Embryonic facial prominence (tissue), 1 donor: ENCODE measurements at regions not wholly inside any gene's neighbourhood (a gene's known extent, or its start where the extent isn't known, plus 50 kb on each side); places are given as distances from the start of the nearest gene placed in this dataset.
"Not testable (repeated sequence)": the region's sequence is repeated elsewhere in the genome, so short reads cannot be mapped to it uniquely, and the experiment has no call there.

Experiments
- DNase-seq: peaks from one replicate; pipeline ENCODE4 v3.0.0-alpha.2; 2016; ENCODE audit errors: extremely low spot score

DNA sequence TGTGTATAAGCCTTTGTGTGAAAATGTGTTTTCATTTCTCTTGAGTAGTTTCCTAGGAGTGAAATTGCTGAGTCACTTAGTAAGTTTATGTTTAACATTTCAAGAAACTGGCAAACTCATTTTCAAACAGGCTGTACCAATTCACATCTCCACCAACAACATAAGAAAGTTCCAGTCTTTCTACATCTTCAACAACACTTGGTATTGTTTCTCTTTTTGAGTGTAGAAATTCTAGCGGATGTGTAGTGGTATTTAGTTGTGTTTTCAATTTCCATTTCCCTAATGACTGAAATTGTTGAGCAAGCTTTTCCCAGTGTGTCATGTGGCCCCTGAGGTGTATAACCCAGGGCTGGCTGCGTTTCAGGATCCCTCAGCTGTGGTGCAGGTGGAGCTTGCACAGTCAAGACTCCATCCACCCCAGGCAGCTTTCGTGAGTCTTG lies 258.5 kb downstream of the PDCD6IP start:
- DNase-seq: no peak

DNA sequence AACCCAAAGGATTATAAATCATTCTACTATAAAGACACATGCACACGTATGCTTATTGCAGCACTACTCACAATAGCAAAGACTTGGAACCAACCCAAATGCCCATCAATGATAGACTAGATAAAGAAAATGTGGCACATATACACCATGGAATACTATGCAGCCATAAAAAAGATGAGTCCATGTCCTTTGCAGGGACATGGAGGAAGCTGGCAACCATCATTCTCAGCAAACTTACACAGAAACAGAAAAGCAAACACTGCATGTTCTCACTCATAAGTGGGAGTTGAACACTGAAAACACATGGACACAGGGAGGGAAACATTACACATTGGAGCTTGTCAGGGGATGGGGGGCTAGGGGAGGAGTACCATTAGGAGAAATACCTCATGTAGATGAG lies 262.6 kb downstream of the PDCD6IP start:
- not testable (repeated sequence) for DNase-seq

DNA sequence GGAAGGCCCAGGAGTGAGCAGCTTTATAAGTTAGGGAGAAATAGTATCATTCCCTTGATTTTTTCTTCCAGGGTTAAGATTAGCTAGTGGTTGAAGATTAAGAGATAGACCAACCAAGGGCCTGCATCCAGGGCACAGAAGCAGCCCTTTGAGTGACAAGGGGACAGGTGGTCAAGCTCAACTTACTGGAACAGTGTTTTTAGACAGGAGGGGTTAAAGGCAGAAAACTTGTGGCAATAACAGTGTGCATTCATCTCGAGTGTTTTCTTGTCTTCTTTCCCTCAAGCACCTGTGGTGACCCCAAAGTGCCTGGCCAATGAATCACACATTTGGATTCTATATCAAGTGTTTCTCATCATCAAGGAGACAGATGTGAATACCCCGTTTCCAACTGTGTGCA lies 267.5 kb downstream of the PDCD6IP start:
- DNase-seq: no peak

DNA sequence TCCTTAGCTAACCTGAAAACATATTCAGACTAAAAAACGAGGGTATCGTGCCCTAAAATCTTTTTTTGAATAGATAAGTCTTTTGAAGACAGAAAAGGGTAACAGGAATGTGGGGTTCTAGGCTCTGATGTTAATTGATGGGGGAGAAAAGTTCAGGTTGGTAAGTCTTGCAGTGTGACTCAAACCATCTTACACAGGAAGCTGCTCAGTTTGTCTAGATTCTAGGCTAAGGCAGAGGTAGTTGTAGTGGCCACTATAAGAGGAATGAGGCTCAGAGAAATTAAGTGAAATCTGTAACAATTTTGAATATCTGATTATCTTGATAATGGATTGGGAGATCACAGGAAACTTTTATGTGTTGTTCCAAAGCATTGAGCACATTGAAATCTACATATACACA lies 267.9 kb downstream of the PDCD6IP start:
- no peak for DNase-seq

DNA sequence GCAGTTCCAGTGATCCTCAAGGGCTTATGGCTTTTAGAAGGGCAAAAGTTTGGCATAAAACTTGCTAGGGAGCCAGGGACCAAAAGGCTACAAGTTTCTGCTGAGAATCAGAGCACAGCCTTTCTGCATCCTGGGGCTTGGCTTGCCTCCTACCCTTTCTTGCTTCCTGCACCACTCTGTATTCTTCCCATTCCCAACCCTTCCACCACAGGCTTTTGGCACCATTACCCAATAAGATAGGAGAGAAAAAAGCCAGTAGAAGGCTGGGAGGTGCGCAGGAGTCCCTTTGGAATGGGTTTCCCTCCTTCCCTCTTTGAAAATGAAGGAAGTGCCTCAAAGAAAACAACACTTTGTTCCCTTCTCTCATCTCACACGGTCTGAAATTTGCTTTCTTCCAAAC lies 268.6 kb downstream of the PDCD6IP start:
- no peak for DNase-seq

DNA sequence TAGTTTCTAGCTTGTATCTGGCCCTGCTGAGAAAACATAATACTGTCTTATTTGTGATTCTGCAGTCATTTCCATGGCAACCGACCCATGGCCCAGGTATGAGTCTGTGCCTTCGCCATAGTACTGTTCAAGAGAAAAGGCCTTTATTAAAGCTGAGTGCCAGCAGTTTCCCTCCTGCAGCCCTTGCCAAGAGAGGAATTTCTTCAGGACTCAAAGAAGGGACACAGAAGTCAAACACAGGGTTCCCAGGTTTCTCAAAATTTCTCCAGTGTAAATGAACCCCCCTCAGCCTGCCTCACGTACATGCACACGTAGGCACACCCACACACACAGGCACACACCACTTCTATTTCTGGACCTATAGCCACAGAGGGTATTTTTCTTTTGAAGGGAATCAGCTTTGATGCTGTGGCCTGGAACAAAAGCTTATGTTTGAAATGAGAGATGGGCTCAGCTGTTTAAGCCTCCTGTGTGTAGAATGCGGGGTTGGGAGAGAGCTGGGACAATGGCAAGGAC lies 269.2 kb downstream of the PDCD6IP start:
- no peak for DNase-seq

DNA sequence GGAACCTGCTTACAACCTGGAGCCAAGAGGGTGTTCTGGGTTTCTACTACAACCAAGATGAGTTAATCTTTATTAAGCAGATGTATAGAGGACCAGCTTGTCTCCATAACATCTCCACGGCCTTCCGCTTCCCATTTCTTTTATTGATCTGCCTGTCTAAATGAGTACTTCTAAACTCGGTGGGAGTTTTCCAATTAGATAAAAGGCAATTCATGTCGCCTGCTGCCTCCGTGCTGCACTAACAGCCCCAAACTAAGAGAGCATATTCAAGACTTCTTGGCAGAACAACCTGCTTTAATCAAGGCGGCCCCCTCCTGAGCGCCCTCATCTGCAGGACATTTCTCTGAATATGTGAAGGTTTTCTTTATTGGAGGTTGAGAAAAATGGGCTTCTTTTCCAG lies 270.1 kb downstream of the PDCD6IP start:
- no peak for DNase-seq

DNA sequence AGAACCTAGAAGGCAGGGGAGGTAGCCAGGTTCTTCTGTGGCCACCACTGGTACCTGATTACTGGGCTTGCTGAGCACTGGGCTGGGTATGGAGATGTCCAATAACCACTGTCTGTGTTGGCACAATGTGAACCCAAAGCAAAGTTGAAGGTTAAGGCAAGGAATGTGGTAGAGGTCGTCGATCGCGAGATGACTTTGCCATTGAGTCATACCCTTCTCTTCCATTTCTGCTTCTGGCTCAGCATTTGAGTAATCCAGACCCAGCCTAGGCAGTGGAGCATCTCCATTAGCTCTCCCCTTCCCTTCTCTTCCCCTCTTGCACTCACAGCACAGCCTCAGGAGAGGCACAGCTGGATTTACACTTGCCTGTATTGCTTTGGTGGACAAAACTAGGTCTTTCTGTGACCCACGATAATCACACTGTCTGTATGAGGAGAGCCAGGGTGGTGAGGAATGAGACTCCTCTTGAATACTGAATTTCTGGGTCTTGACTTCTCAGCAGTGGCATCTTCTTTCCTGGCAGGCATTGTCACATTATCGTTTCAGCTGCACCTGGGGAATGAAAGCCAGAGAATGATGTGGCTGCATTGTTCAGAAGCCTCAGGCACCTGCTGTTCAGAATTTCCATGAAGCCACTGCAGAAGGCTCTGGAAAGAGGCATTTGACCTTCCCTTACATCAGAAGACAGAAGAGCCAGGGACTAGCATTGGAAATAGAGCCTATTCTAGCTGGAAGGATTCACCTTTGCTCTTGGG lies 272.6 kb downstream of the PDCD6IP start:
- no peak for DNase-seq

DNA sequence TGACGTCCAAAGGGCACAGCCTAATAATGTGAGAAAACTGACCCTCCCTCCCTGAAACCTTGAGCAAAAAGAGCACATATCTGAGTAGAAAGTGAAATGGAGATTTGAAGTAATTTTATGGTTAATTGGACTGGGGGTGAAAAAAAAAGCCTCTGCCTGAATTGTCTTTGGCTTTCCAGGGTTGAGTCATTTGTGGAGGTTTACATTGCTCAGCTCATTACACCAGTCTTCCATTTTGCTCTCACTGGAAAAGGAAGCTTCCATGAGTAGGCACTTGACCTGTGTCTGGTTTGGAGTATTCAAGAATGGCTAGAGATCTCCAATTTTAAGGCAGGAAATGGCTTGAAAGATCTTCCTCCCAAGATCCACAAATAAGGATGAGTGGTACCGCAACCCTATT lies 273.9 kb downstream of the PDCD6IP start:
- DNase-seq: no peak

DNA sequence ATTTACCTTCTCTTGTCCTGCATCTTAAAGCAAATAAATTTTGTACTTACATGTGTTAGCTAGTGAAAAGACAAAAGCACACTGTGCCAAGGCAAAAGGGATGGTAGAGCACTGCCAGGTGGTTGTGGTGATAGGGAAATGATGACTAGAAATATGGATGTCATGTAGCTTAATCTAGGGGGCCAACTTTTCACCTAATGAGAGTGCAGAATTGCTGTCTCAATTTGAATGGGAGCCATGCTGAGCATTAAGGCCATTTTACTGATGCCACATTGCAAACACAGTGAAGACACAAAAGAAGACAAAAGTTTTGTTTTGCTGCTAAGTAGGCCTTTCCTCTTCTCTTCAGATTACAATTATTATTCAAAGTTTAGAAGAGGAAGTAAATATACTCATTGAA lies 274.7 kb downstream of the PDCD6IP start:
- no peak for DNase-seq

DNA sequence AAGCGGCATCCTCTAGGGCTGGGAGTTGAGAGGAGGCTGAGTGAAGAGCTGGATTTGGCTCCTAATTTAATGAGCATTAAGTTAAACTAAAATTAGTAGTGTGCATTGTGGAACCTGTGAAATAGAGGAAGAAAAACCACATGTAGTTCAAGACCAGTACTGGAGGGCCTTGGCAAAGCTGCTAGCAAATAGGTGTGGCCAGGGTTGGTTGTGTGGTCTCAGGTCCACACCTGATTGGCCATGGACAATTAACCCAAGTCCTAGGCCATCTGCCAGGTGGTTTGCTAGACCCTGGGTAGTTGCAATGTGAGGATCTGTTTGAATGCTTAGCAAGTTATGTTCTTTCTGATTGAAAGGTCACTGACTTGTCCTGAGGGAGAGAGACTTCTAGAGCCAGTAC lies 275.5 kb downstream of the PDCD6IP start:
- no peak for DNase-seq

DNA sequence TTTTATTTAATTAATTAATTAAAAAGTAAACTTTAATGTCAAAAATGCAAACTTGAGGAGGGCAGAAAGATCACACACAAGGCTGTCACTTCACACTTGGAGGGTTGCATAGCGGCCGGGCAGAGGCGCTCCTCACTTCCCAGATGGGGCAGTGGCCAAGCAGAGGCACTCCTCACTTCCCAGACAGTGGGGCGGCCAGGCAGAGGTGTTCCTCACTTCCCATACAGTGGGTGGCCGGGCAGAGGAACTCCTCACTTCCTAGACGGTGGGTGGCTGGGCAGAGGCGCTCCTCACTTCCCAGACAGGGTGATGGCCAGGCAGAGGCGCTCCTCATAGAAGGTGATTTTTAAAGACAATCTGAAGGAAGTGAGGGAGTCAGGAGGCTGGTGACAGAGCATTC lies 277.5 kb downstream of the PDCD6IP start:
- DNase-seq: no peak

DNA sequence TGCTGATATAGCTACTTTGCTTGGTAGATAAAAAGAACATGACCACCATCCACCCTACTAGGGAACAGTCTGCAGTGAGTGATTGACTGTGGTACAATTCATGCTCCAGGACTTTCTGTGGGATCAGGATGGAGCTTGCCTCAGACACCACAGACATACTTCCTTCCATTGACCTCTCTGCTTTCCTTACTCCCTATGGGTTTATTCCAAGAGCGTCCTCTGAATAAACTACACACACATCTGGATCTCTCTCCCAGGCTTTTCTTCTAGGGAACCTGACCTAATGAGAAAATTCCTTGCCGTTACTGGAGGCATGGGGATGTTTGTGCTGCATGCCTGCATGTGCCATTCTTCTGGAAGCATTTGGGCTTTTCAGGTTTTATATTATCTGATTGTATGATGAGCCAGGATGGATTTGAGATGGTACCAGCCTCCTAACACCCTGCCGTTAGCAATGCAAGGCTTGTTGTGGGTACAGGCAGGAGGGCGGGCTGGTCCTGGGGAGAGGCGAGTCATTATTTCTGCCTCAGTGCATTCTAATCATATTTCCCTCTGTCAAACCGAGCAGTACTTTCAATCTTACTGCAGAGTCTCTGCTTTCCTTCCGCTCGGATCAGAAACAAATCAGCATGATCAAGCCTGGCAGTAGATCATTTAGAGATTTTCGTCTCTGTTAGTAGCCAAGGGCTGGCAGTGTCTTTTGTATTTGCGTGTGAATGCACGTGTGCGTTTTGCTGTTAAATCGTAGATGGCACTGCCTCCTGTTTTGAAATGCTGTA lies 279.2 kb downstream of the PDCD6IP start:
- DNase-seq: no peak

DNA sequence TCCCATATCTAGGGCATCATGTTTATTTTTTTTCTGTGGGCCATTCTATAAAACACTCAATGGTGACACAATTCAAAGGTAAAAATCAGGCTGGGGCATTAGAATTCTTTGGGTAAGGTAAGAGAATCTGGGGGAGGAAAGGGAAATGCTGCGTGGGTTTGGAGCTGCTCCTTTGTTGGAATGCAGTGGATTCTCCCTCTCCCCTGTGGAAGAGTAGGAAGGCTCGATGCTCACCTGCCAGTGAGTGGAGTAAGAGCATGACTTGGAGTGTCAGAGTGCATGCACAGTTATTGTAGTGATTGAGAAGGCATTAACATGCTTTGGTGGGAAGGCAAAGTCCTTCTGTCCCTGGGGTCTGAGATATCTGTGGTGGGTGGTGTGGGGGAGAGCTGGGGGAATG lies 280.0 kb downstream of the PDCD6IP start:
- DNase-seq: no peak

DNA sequence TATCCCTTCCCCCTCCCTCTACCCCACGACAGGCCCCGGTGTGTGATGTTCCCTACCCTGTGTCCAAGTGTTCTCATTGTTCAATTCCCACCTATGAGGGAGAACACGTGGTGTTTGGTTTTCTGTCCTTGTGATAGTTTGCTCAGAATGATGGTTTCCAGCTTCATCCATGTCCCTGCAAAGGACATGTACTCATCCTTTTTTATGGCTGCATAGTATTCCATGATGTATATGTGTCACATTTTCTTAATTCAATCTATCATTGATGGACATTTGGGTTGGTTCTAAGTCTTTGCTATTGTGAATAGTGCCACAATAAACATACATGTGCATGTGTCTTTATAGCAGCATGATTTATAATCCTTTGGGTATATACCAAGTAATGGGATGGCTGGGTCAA lies 281.4 kb downstream of the PDCD6IP start:
- not testable (repeated sequence) for DNase-seq

DNA sequence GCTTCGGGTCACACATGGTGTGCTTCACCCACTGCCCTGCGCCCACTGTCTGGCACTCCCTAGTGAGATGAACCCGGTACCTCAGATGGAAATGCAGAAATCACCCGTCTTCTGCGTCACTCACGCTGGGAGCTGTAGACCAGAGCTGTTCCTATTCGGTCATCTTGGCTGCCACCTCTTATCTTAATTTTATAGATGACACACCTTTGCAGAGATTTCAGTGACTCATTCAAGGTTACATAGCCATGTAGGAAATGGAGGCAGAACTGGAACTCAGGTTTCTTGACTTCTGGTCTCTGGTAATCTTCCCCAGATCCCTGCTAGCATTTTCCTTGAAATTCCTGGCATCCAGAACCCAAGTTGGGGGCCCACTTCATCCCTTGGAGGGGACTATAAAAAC lies 291.9 kb downstream of the PDCD6IP start:
- DNase-seq: not testable (repeated sequence)

DNA sequence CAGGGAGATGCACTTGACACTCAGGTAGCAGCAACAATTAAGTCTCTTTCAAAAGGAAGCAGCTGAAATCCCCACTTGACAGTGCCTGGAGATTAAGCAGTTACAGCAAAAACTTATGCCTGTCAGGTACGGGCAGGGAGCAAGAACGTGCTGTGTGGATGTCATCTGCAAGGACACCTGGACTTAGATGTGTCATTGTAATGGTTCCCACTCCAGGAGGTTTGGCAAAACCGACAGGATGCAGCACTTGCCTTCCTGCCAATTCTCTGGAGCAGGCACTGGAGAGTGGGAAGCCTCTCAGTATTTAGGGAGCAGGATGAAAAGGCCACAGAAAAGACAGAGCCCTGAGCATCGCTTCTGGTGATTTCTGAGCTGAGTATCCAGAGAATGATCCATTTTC lies 292.4 kb downstream of the PDCD6IP start:
- no peak for DNase-seq

DNA sequence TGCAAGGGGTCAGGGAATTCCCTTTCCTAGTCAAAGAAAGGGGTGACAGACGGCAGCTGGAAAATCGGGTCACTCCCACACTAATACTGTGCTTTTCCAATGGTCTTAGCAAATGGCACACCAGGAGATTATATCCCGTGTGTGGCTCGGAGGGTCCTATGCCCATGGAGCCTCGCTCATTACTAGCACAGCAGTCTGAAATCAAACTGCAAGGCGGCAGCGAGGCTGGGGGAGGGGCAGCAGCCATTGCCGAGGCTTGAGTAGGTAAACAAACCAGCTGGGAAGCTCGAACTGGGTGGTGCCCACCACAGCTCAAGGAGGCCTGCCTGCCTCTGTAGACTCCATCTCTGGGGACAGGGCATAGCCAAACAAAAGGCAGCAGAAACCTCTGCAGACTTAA lies 295.9 kb downstream of the PDCD6IP start:
- DNase-seq: not testable (repeated sequence)

DNA sequence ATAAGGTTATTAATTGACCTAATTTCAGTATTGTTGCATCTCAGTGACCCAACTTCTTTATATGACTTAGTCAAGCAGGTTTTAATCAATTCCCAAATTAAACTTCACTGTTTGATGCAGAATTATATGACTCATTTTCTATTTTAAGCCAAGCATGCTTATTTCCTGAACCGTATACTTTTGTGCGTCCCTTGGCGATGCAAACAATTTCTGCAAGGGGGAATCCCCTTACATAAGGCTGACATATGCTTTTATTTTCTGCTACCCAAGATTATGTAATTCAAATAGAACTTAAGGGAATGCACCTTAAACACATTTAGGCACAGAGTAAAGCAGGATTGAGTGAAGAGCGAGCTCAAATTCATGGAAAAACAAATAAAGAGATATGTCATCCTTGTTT lies 303.9 kb downstream of the PDCD6IP start:
- DNase-seq: no peak

DNA sequence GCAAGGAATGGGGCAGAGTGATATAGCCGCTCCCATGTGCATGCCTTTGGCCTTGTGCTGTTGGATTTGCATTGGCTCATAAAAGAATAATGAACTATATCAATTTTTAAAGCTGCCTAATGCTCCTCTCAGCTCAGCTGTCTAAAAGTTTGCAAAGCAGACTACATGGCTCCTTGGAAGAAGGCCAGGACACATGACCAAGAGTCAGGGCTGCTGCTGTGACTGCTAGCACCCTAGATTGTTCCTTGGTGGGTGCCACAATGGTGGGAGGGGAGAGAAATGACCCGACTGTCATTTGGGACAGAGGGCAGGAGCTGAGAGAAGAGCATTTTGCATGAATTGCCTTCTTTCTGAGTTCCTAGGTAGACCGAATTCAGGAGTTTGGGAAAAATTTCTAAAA lies 307.9 kb downstream of the PDCD6IP start:
- DNase-seq: no peak

DNA sequence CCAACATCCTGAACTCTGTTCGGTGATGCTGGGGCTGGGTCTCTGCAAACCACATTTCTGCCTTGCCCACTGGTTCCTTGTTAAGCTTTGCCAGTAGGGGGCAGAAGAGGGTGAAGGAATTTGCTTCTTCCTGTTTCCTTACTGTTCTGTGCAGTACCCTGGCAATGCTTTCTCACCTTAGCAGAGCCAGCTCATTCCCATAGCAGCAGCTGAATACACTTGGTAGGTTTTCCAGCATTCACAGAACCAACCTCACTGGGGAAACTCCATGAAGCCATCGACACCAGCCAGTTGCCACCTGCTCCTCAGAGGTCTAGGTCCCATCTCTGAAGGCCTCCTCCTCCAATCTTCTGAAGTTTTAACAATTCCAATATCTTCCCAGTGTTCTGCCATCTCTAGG lies 308.4 kb downstream of the PDCD6IP start:
- no peak for DNase-seq

DNA sequence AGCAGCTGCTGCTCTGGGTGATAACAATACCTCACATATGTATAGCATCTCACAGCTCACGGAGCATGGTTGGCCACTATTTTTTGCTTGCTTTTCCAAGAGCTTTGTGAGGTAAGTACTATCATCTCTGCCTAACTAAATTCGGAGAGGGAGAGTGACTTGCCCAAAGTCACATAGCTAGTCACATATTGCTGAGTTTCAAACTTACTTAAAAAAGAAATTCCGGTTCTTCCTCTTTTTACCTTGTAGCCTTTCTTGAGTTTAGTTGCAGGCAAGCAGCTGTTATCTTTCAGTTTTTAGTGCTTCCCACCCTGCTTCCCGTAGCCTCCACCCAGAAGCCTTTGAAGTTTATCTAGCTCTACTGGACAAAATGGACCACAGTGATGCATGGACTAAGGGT lies 309.2 kb downstream of the PDCD6IP start:
- DNase-seq: no peak

DNA sequence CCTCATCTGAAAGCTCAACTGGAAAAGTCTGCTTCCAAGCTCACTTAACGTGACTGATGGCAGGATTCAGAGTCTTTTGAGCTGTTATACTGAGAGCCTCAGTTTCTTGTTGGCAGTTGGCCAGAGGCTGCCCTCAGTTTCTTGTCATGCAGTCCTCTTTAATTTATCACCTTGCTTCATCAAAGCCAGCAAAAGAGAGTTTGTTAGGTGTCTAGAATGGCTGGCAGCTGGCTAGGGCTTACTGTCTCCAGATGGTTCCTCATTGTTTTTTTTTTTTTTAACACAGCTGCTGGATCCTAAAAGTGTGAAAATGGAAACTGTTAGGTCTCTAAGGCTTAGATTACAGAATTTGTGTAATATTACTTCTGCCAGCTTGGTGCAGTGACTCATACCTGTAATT lies 310.6 kb downstream of the PDCD6IP start:
- no peak for DNase-seq
